Parathyroid adenoma (tissue), 2 donors: ENCODE measurements at regions not wholly inside any gene's neighbourhood (a gene's known extent, or its start where the extent isn't known, plus 50 kb on each side); places are given as distances from the start of the nearest gene placed in this dataset.
"Not testable (repeated sequence)": the region's sequence is repeated elsewhere in the genome, so short reads cannot be mapped to it uniquely, and the experiment has no call there.

Experiments
- H2AFZ ChIP-seq: fragments of 300-600 bp; sonication (generic); one replicate; pipeline ENCODE4 v1.7.0; 2017; ENCODE audit warnings: antibody characterized with exemption, mild to moderate bottlenecking
- H3K27ac ChIP-seq: fragments of 300-600 bp; sonication (generic); one replicate; pipeline ENCODE4 v1.7.0; 2017
- H3K27me3 ChIP-seq: fragments of 300-600 bp; sonication (generic); one replicate; pipeline ENCODE4 v1.7.0; 2017; ENCODE audit warnings: low read length; ENCODE audit not compliant: control insufficient read depth, insufficient read depth
- H3K36me3 ChIP-seq: fragments of 300-600 bp; sonication (generic); one replicate; pipeline ENCODE4 v1.7.0; 2017; ENCODE audit warnings: low read length; ENCODE audit not compliant: control insufficient read depth, insufficient read depth
- H3K4me1 ChIP-seq: fragments of 300-600 bp; sonication (generic); one replicate; pipeline ENCODE4 v1.7.0; 2017; ENCODE audit warnings: control low read depth
- H3K4me2 ChIP-seq: fragments of 300-600 bp; sonication (generic); one replicate; pipeline ENCODE4 v1.7.0; 2017; ENCODE audit warnings: low read length
- H3K4me3 ChIP-seq: fragments of 300-600 bp; sonication (generic); one replicate; pipeline ENCODE4 v1.7.0; 2017; ENCODE audit warnings: low read depth, low read length
- H3K79me2 ChIP-seq: fragments of 300-600 bp; sonication (generic); one replicate; pipeline ENCODE4 v1.7.0; 2017; ENCODE audit warnings: control low read depth
- H3K9ac ChIP-seq: fragments of 300-600 bp; sonication (generic); one replicate; pipeline ENCODE4 v1.7.0; 2017; ENCODE audit warnings: mild to moderate bottlenecking
- H3K9me3 ChIP-seq: fragments of 300-600 bp; sonication (generic); one replicate; pipeline ENCODE4 v1.7.0; 2017; ENCODE audit warnings: low read length; ENCODE audit not compliant: control insufficient read depth
- TF ChIP-seq, protein P1 (sequence below): fragments of 300-600 bp; sonication (generic); IDR thresholded peaks from one replicate; pipeline ENCODE4 v1.7.0; 2017; ENCODE audit warnings: antibody characterized with exemption, mild to moderate bottlenecking
- donor health status: primary hyperparathyroidism.

DNA sequence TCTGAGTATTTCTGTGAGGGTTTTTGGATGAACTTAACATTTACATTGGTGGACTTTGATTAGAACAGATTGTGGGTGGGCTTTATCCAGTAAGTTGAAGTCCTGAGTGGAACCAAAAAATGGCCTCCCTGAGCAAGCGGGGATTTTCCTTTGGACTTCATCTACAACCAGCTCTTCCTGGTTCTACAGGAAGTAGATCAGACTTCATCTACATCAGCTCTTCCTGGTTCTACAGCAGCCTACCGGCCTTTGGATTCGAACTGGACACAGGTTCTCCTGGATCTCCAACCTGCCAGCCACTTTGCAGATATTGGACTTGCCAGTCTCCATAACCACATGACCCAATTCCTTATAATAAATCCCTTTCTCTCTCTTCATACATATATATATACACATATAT is 79.9 kb upstream of the STK39 start:
- no peak overlapping the region for H2AFZ ChIP-seq
- no peak overlapping the region for H3K27ac ChIP-seq

DNA sequence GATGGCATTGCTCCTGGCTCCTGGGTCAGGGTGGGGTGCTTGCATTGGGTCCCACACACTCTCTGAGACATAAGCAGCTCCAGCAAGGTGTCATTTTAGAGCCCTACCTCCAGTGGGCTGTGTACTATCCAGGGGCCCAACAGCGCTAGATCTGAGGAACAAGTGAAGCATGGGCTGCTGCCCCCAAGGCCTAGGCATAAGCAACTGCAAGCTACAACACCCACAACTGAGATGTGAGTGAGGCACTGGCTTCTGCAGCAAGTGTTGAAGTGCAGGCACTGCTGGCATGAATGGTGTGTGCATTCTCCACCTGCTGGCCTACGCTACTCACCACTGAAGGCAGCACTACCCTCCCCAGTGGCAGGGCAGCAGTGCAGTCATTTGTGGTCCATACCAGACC is 81.0 kb upstream of the STK39 start:
- Histone ChIP-seq H3K9ac (no peak overlapping the region), H3K27ac (no peak overlapping the region), H3K27me3 (no peaks in the 10 kb centered on the region), H3K4me3 (no peak overlapping the region), H3K79me2 (no peaks in the 10 kb centered on the region), H2AFZ (no peak overlapping the region), H3K4me1 (no peaks in the 10 kb centered on the region), H3K9me3 (no peaks in the 10 kb centered on the region), H3K36me3 (no peaks in the 10 kb centered on the region), H3K4me2 (no peak overlapping the region)
- TF ChIP-seq, protein P1, sequence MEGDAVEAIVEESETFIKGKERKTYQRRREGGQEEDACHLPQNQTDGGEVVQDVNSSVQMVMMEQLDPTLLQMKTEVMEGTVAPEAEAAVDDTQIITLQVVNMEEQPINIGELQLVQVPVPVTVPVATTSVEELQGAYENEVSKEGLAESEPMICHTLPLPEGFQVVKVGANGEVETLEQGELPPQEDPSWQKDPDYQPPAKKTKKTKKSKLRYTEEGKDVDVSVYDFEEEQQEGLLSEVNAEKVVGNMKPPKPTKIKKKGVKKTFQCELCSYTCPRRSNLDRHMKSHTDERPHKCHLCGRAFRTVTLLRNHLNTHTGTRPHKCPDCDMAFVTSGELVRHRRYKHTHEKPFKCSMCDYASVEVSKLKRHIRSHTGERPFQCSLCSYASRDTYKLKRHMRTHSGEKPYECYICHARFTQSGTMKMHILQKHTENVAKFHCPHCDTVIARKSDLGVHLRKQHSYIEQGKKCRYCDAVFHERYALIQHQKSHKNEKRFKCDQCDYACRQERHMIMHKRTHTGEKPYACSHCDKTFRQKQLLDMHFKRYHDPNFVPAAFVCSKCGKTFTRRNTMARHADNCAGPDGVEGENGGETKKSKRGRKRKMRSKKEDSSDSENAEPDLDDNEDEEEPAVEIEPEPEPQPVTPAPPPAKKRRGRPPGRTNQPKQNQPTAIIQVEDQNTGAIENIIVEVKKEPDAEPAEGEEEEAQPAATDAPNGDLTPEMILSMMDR = no peak

More for the DNA sequence above, 79.9 kb upstream of the STK39 start:
- Histone ChIP-seq H3K4me3 (no peak overlapping the region), H3K9ac (no peak overlapping the region), H3K4me1 (no peaks in the 10 kb centered on the region), H3K79me2 (no peaks in the 10 kb centered on the region), H3K9me3 (no peaks in the 10 kb centered on the region), H3K4me2 (no peak overlapping the region), H3K27me3 (no peaks in the 10 kb centered on the region), H3K36me3 (no peaks in the 10 kb centered on the region)
- TF ChIP-seq, protein P1 = no peak

DNA sequence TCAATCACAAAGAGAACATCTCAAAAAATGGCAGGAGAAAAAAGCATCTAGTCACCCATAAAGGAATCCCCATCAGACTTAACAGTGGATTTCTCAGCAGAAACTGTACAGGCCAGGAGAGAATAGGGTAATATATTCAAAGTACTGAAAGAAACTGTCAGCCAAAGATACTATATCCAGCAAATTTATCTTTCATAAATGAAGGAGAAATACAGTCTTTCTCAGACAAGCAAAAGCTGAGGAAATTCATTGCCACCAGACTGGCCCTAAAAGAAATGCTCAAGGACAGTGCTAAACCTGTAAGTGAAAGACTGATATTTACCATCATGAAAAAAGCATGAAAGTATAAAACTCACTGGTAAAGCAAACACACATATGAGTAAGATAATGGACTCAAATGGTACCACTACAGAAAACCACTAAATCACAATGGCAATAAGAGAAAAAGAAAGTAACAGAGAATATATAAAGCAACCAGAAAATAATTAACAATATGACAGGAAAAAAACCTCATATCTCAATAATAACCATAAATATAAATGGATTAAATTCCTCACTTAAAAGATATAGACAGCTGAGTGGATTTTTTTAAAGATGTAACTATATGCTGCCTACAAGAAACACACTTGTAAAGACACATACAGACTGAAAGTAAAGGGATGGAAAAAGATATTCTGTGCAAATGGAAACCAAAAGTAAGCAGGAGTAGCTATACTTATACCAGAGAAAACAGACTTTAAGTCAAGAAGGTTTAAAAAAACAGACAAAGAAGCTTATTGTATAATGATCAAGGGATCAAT is 83.4 kb upstream of the STK39 start:
- Histone ChIP-seq H3K4me2 (no peak overlapping the region), H3K36me3 (no peaks in the 10 kb centered on the region), H3K4me3 (no peak overlapping the region), H3K79me2 (no peaks in the 10 kb centered on the region), H3K27me3 (no peaks in the 10 kb centered on the region), H3K9ac (no peak overlapping the region), H3K9me3 (no peaks in the 10 kb centered on the region), H3K27ac (no peak overlapping the region), H2AFZ (no peak overlapping the region), H3K4me1 (no peaks in the 10 kb centered on the region)
- TF ChIP-seq, protein P1 = no peak

DNA sequence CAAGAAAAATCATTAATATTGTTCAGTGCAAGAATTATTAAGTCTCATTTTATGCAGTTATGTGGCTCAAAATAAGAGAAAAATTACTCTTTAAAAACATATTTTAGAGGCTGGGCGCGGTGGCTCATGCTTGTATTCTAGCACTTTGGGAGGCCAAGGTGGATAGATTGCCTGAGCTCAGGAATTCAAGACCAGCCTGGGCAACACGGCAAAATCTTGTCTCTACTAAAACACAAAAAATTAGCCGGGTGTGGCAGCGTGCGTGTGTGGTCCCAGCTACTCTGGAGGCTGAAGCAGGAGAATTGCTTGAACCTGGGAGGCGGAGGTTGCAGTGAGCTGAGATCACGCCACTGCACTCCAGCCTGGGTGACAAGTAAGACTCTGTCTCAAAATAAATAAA is 87.9 kb upstream of the STK39 start:
- H3K4me2 ChIP-seq, H2AFZ ChIP-seq, H3K4me3 ChIP-seq, H3K9me3 ChIP-seq, H3K79me2 ChIP-seq, H3K36me3 ChIP-seq, H3K27me3 ChIP-seq, H3K4me1 ChIP-seq, H3K27ac ChIP-seq, H3K9ac ChIP-seq: not testable (repeated sequence)

DNA sequence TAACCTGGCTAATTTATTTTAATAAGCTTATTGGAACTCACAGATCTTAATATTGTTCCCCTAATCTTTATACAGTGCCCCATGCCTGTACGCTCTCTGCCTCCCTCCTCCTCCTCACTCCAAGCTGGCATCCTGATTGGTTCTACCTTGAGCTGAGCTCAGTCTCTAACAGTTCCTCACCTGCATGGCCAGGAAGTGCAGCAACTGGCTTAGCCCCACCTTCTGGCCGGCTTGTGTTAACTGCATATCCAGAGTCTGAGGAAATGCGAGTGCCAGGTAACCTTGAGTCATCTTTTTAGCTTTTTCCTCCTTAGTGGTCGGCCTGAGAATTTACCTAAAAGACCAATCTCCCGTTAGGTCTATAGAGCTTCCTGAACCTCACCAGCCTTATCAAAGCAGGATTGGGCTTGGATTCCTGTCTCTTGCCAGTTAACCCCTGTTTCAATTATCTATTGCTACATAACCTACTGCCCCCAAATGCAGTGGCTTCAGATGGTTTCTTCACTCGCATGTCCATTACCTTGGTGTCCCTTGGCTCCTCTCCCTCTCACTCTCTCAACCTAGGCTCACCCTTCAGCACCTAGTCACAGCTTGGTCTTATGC is 89.5 kb upstream of the STK39 start:
- Histone ChIP-seq H3K27ac (no peak overlapping the region), H3K4me2 (no peak overlapping the region), H2AFZ (peak overlapping the region; percentile 51), H3K9me3 (no peaks in the 10 kb centered on the region), H3K36me3 (no peaks in the 10 kb centered on the region), H3K79me2 (no peaks in the 10 kb centered on the region), H3K9ac (no peak overlapping the region), H3K27me3 (no peaks in the 10 kb centered on the region), H3K4me3 (no peak overlapping the region), H3K4me1 (no peaks in the 10 kb centered on the region)
- TF ChIP-seq, protein P1 = peak; percentile 71
